H9 (cell line): ENCODE measurements at regions not wholly inside any gene's neighbourhood (a gene's known extent, or its start where the extent isn't known, plus 50 kb on each side); places are given as distances from the start of the nearest gene placed in this dataset.

Source experiments
- DNase-seq: peaks from one replicate; pipeline ENCODE4 v3.0.0-alpha.2; 2017
- H2AFZ ChIP-seq: one replicate; pipeline ENCODE4 v1.6.1; 2013; ENCODE audit warnings: mild to moderate bottlenecking, low read length, control low read depth, moderate library complexity
- H2AK5ac ChIP-seq: 2 replicates; pipeline ENCODE4 v1.6.1; 2013; ENCODE audit warnings: low read length, control low read depth, mixed read lengths; ENCODE audit not compliant: insufficient read length
- H2BK120ac ChIP-seq: one replicate; pipeline ENCODE4 v1.6.1; 2013; ENCODE audit warnings: low read depth, mild to moderate bottlenecking, low read length, control low read depth, inconsistent platforms; ENCODE audit not compliant: poor library complexity, severe bottlenecking
- H2BK12ac ChIP-seq: 2 replicates; pipeline ENCODE4 v1.6.1; 2013; ENCODE audit warnings: low read length, control low read depth, mixed read lengths, low read depth; ENCODE audit not compliant: insufficient read length
- H2BK15ac ChIP-seq: 2 replicates; pipeline ENCODE4 v1.6.1; 2013; ENCODE audit warnings: low read depth, low read length, control low read depth
- H2BK20ac ChIP-seq: one replicate; pipeline ENCODE4 v1.6.1; 2013; ENCODE audit warnings: low read depth, mild to moderate bottlenecking, low read length, control low read depth, inconsistent platforms; ENCODE audit not compliant: poor library complexity, severe bottlenecking
- H2BK5ac ChIP-seq: 2 replicates; pipeline ENCODE4 v1.6.1; 2013; ENCODE audit warnings: low read length, control low read depth, mixed read lengths; ENCODE audit not compliant: insufficient read length
- H3K14ac ChIP-seq: 2 replicates; pipeline ENCODE4 v1.6.1; 2013; ENCODE audit warnings: low read length, control low read depth; ENCODE audit not compliant: insufficient read depth
- H3K18ac ChIP-seq: 2 replicates; pipeline ENCODE4 v1.6.1; 2013; ENCODE audit warnings: low read depth, mild to moderate bottlenecking, mixed read lengths, low read length, control low read depth; ENCODE audit not compliant: insufficient read length
- H3K23ac ChIP-seq: 2 replicates; pipeline ENCODE4 v1.6.1; 2013; ENCODE audit warnings: low read length, control low read depth, mixed read lengths, low read depth; ENCODE audit not compliant: insufficient read length
- H3K23me2 ChIP-seq: 2 replicates; pipeline ENCODE4 v1.6.1; 2013; ENCODE audit warnings: low read depth, mild to moderate bottlenecking, mixed read lengths, low read length, control low read depth; ENCODE audit not compliant: insufficient read length, poor library complexity, severe bottlenecking
- H3K27ac ChIP-seq: 2 replicates; pipeline ENCODE4 v1.5.1; 2013; ENCODE audit warnings: low read length, control low read depth, mixed read lengths, low read depth; ENCODE audit not compliant: insufficient read length
- H3K27me3 ChIP-seq: 2 replicates; pipeline ENCODE4 v1.6.1; 2013; ENCODE audit warnings: low read length, control low read depth, inconsistent platforms; ENCODE audit not compliant: insufficient read depth
- H3K4ac ChIP-seq: 2 replicates; pipeline ENCODE4 v1.6.1; 2013; ENCODE audit warnings: low read depth, mild to moderate bottlenecking, control low read depth, inconsistent platforms, low read length, moderate library complexity
- H3K4me1 ChIP-seq: 2 replicates; pipeline ENCODE4 v1.6.1; 2013; ENCODE audit warnings: low read length, control low read depth, inconsistent platforms; ENCODE audit not compliant: insufficient read depth
- H3K4me2 ChIP-seq: 2 replicates; pipeline ENCODE4 v1.6.1; 2013; ENCODE audit warnings: low read length, control low read depth, mixed read lengths; ENCODE audit not compliant: insufficient read length, insufficient read depth
- H3K56ac ChIP-seq: 2 replicates; pipeline ENCODE4 v1.6.1; 2013; ENCODE audit warnings: low read depth, mild to moderate bottlenecking, mixed read lengths, low read length, control low read depth; ENCODE audit not compliant: insufficient read length
- H3K79me1 ChIP-seq: 2 replicates; pipeline ENCODE4 v1.6.1; 2013; ENCODE audit warnings: low read depth, mild to moderate bottlenecking, moderate library complexity, low read length, control low read depth, inconsistent platforms; ENCODE audit not compliant: insufficient read depth, poor library complexity, severe bottlenecking
- H3K79me2 ChIP-seq: 2 replicates; pipeline ENCODE4 v1.6.1; 2013; ENCODE audit warnings: low read length, control low read depth, inconsistent platforms; ENCODE audit not compliant: insufficient read depth
- H3K9ac ChIP-seq: 2 replicates; pipeline ENCODE4 v1.6.1; 2013; ENCODE audit warnings: low read length, control low read depth, mixed read lengths; ENCODE audit not compliant: insufficient read length; ENCODE audit errors: extremely low read depth
- H3K9me3 ChIP-seq: one replicate; pipeline ENCODE4 v1.6.1; 2013; ENCODE audit warnings: low read depth, low read length, inconsistent platforms; ENCODE audit not compliant: control insufficient read depth
- H3T11ph ChIP-seq: one replicate; pipeline ENCODE4 v1.6.1; 2013; ENCODE audit warnings: mild to moderate bottlenecking, low read length, control low read depth, inconsistent platforms
- H4K20me1 ChIP-seq: one replicate; pipeline ENCODE4 v1.6.1; 2013; ENCODE audit not compliant: control insufficient read depth, insufficient read length, insufficient read depth
- H4K5ac ChIP-seq: 2 replicates; pipeline ENCODE4 v1.6.1; 2013; ENCODE audit warnings: low read depth, mild to moderate bottlenecking, mixed read lengths, low read length, control low read depth; ENCODE audit not compliant: insufficient read length
- H4K8ac ChIP-seq: replicated peaks from 2 replicates; pipeline ENCODE4 v1.6.1; 2013; ENCODE audit warnings: low read length, control low read depth, mixed read lengths, low read depth; ENCODE audit not compliant: insufficient read length
- H4K91ac ChIP-seq: 2 replicates; pipeline ENCODE4 v1.6.1; 2013; ENCODE audit warnings: low read depth, mild to moderate bottlenecking, moderate library complexity, mixed read lengths, low read length, control low read depth; ENCODE audit not compliant: insufficient read length
- H3K27ac Mint-ChIP-seq, 3 experiments: 2 replicates in 2 of 3; 3 replicates in 1 of 3; pipeline ENCODE4 v1.8.0; 2020 to 2021; ENCODE audit warnings: mixed read lengths in 3 of 3, mild to moderate bottlenecking in 1 of 3, moderate library complexity in 1 of 3
- H3K27me3 Mint-ChIP-seq: 2 replicates; pipeline ENCODE4 v1.8.0; 2021; ENCODE audit warnings: low read depth, mild to moderate bottlenecking, moderate library complexity, mixed read lengths
- H3K36me3 Mint-ChIP-seq, 3 experiments: 2 replicates in 2 of 3; 3 replicates in 1 of 3; pipeline ENCODE4 v1.8.0; 2020 to 2021; ENCODE audit warnings: low read depth in 3 of 3, mixed read lengths in 3 of 3; ENCODE audit not compliant: insufficient read depth in 1 of 3
- H3K4me1 Mint-ChIP-seq, 2 experiments: 2 replicates each; pipeline ENCODE4 v1.8.0; 2020; ENCODE audit warnings: mixed read lengths in 2 of 2
- H3K4me3 Mint-ChIP-seq, 2 experiments: 2 replicates in 1 of 2; 3 replicates in 1 of 2; pipeline ENCODE4 v1.8.0; 2020 to 2021; ENCODE audit warnings: mild to moderate bottlenecking in 2 of 2, mixed read lengths in 2 of 2, moderate library complexity in 1 of 2
- H3K9me3 Mint-ChIP-seq, 2 experiments: 2 replicates in 1 of 2; 3 replicates in 1 of 2; pipeline ENCODE4 v1.8.0; 2020; ENCODE audit warnings: mild to moderate bottlenecking in 2 of 2, mixed read lengths in 2 of 2, moderate library complexity in 1 of 2
- WGBS: extraction: QIAGEN DNeasy Blood & Tissue Kit; methylation state at CpG from one replicate; pipeline ENCODE4 v1.1.7; 2013; ENCODE audit warnings: missing lambda C conversion rate, low lambda C conversion rate, mixed read lengths; ENCODE audit not compliant: insufficient read length; ENCODE audit errors: extremely low coverage; 5-methylcytosine and 5-hydroxymethylcytosine counted together
- TF ChIP-seq, protein P1 (sequence below): fragments of 200-600 bp; sonication (generic); conservative IDR thresholded peaks from 3 replicates; pipeline ENCODE4 v1.8.0; 2021; ENCODE audit warnings: antibody characterized with exemption, mild to moderate bottlenecking

- no peak overlapping the region for H2BK15ac ChIP-seq
- no peaks in the 10 kb centered on the region for H3K23me2 ChIP-seq
- H4K5ac ChIP-seq: no peak overlapping the region
- no peak overlapping the region for H2BK12ac ChIP-seq
- H2AFZ ChIP-seq: no peak overlapping the region
- H3K27ac Mint-ChIP-seq: no peak overlapping the region
- no peaks in the 10 kb centered on the region for H4K20me1 ChIP-seq
- H4K8ac ChIP-seq: no peak overlapping the region
- H3T11ph ChIP-seq: no peak overlapping the region
- no peaks in the 10 kb centered on the region for H3K79me2 ChIP-seq
- no peak overlapping the region for H2AK5ac ChIP-seq
- TF ChIP-seq, protein P1, sequence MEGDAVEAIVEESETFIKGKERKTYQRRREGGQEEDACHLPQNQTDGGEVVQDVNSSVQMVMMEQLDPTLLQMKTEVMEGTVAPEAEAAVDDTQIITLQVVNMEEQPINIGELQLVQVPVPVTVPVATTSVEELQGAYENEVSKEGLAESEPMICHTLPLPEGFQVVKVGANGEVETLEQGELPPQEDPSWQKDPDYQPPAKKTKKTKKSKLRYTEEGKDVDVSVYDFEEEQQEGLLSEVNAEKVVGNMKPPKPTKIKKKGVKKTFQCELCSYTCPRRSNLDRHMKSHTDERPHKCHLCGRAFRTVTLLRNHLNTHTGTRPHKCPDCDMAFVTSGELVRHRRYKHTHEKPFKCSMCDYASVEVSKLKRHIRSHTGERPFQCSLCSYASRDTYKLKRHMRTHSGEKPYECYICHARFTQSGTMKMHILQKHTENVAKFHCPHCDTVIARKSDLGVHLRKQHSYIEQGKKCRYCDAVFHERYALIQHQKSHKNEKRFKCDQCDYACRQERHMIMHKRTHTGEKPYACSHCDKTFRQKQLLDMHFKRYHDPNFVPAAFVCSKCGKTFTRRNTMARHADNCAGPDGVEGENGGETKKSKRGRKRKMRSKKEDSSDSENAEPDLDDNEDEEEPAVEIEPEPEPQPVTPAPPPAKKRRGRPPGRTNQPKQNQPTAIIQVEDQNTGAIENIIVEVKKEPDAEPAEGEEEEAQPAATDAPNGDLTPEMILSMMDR: no peak
- no CpG with 5 or more reads among the region's 1 CpG for WGBS
- H3K14ac ChIP-seq: no peak overlapping the region
- no peak overlapping the region for H3K4me3 Mint-ChIP-seq
- no peak for DNase-seq
- no peak overlapping the region for H2BK120ac ChIP-seq
- H3K9me3 ChIP-seq: no peaks in the 10 kb centered on the region
- H3K27ac ChIP-seq: no peak overlapping the region
- no peak overlapping the region for H2BK5ac ChIP-seq
- H3K36me3 Mint-ChIP-seq: no peaks in the 10 kb centered on the region
- H3K4ac ChIP-seq: no peak overlapping the region
- no peaks in the 10 kb centered on the region for H3K27me3 ChIP-seq
- no peaks in the 10 kb centered on the region; the same call in 1 of the 2 replicates for H3K27me3 Mint-ChIP-seq
- H3K56ac ChIP-seq: no peak overlapping the region
- H3K4me2 ChIP-seq: no peak overlapping the region
- no peak overlapping the region for H3K23ac ChIP-seq
- H3K4me1 ChIP-seq: no peaks in the 10 kb centered on the region
- no peak overlapping the region for H2BK20ac ChIP-seq
- no peak overlapping the region for H3K18ac ChIP-seq
- no peak overlapping the region for H3K9ac ChIP-seq
- no peak overlapping the region for H4K91ac ChIP-seq
- H3K9me3 Mint-ChIP-seq: 0 out of 5 replicates have a peak, but pooled peaks cover 0 to 2% of the 10 kb centered on the region in 2 experiments
- H3K4me1 Mint-ChIP-seq: no peaks in the 10 kb centered on the region
- no peaks in the 10 kb centered on the region for H3K79me1 ChIP-seq
These were observed 620.7 kb downstream of the RBFOX1 start for GRCh38 chr16:7953360-7953759.
